Astrocyte (in vitro differentiated cells and primary cell): ENCODE measurements at regions not wholly inside any gene's neighbourhood (a gene's known extent, or its start where the extent isn't known, plus 50 kb on each side); places are given as distances from the start of the nearest gene placed in this dataset.

Experiments used
- DNase-seq: peaks from one replicate; pipeline ENCODE4 v3.0.0-alpha.2; 2010; ENCODE audit warnings: low read depth
- FAIRE-seq: peaks from 2 replicates; lab custom pipeline; 2011; peaks lifted over from hg19 to GRCh38; lab: Jason Lieb, UNC
- H2AFZ ChIP-seq: 2 replicates; pipeline ENCODE4 v1.6.0; 2012; ENCODE audit warnings: low read depth, low read length, inconsistent platforms
- H3K27ac ChIP-seq: 2 replicates; pipeline ENCODE4 v1.5.1; 2011; ENCODE audit warnings: low read depth, low read length, inconsistent platforms
- H3K27me3 ChIP-seq: 2 replicates; pipeline ENCODE4 v1.6.0; 2011; ENCODE audit warnings: low read length, inconsistent platforms; ENCODE audit not compliant: insufficient read depth
- H3K36me3 ChIP-seq: 2 replicates; pipeline ENCODE4 v1.5.1; 2011; ENCODE audit warnings: low read length, inconsistent platforms; ENCODE audit not compliant: insufficient read depth
- H3K4me1 ChIP-seq: 2 replicates; pipeline ENCODE4 v1.5.1; 2011; ENCODE audit warnings: low read length, inconsistent platforms; ENCODE audit not compliant: insufficient read depth
- H3K4me2 ChIP-seq: 2 replicates; pipeline ENCODE4 v1.6.0; 2012; ENCODE audit warnings: low read length, inconsistent platforms
- H3K4me3 ChIP-seq: 2 replicates; pipeline ENCODE4 v1.5.1; 2011; ENCODE audit warnings: low read depth, mild to moderate bottlenecking, low read length, inconsistent platforms; ENCODE audit not compliant: insufficient read depth
- H3K79me2 ChIP-seq: 2 replicates; pipeline ENCODE4 v1.6.0; 2012; ENCODE audit warnings: mild to moderate bottlenecking, low read length, inconsistent platforms; ENCODE audit not compliant: insufficient read depth
- H3K9ac ChIP-seq: 2 replicates; pipeline ENCODE4 v1.6.0; 2012; ENCODE audit warnings: mild to moderate bottlenecking, low read length, inconsistent platforms
- H3K9me3 ChIP-seq: 2 replicates; pipeline ENCODE4 v1.5.1; 2012; ENCODE audit warnings: low read depth, mild to moderate bottlenecking, low read length, inconsistent platforms; ENCODE audit not compliant: insufficient read depth
- H4K20me1 ChIP-seq: 2 replicates; pipeline ENCODE4 v1.6.0; 2012; ENCODE audit warnings: low read length, inconsistent platforms; ENCODE audit not compliant: insufficient read depth
- H3K27ac Mint-ChIP-seq: one replicate; pipeline ENCODE4 v1.8.0; 2021; ENCODE audit warnings: mild to moderate bottlenecking, mixed read lengths; ENCODE audit not compliant: unreplicated experiment
- H3K27me3 Mint-ChIP-seq: one replicate; pipeline ENCODE4 v1.8.0; 2021; ENCODE audit warnings: low read depth, mixed read lengths; ENCODE audit not compliant: unreplicated experiment
- H3K36me3 Mint-ChIP-seq: one replicate; pipeline ENCODE4 v1.8.0; 2021; ENCODE audit warnings: low read depth, mixed read lengths; ENCODE audit not compliant: unreplicated experiment
- H3K4me1 Mint-ChIP-seq: one replicate; pipeline ENCODE4 v1.8.0; 2021; ENCODE audit warnings: low read depth, mixed read lengths; ENCODE audit not compliant: unreplicated experiment
- H3K4me3 Mint-ChIP-seq: one replicate; pipeline ENCODE4 v1.8.0; 2021; ENCODE audit warnings: mild to moderate bottlenecking, moderate library complexity, mixed read lengths; ENCODE audit not compliant: unreplicated experiment
- H3K9me3 Mint-ChIP-seq: one replicate; pipeline ENCODE4 v1.8.0; 2021; ENCODE audit warnings: mild to moderate bottlenecking, mixed read lengths; ENCODE audit not compliant: unreplicated experiment
- CTCF ChIP-seq: IDR thresholded peaks from 2 replicates; pipeline ENCODE4 v1.5.1; 2011; ENCODE audit warnings: low read depth, mild to moderate bottlenecking, inconsistent platforms, low read length, moderate library complexity; ENCODE audit not compliant: insufficient read depth
- EZH2 ChIP-seq: IDR thresholded peaks from 2 replicates; pipeline ENCODE4 v1.6.1; 2012; ENCODE audit warnings: mild to moderate bottlenecking, low read length, inconsistent platforms; ENCODE audit not compliant: insufficient read depth

GRCh38 chr14:41073544-41073943 is 533.1 kb upstream of the LRFN5 start:
- H3K36me3 Mint-ChIP-seq: no peaks in the 10 kb centered on the region
- no peak overlapping the region for H3K4me3 Mint-ChIP-seq

GRCh38 chr14:41072776-41073175 is 533.9 kb upstream of the LRFN5 start:
- H3K27me3 ChIP-seq: no peaks in the 10 kb centered on the region
- H4K20me1 ChIP-seq: no peaks in the 10 kb centered on the region
- no peak overlapping the region for H2AFZ ChIP-seq
- Mint-ChIP-seq H3K4me1 (no peaks in the 10 kb centered on the region), H3K27ac (no peak overlapping the region), H3K36me3 (no peaks in the 10 kb centered on the region), H3K27me3 (no peaks in the 10 kb centered on the region), H3K9me3 (no peaks in the 10 kb centered on the region), H3K4me3 (no peak overlapping the region)
- H3K79me2 ChIP-seq: no peaks in the 10 kb centered on the region
- no peaks in the 10 kb centered on the region for H3K9me3 ChIP-seq
- H3K4me1 ChIP-seq: no peaks in the 10 kb centered on the region
- no peak overlapping the region for H3K27ac ChIP-seq
- no peak for DNase-seq
- TF ChIP-seq CTCF: no peak
- no peak for TF ChIP-seq EZH2
- no peak overlapping the region for H3K9ac ChIP-seq
- H3K4me2 ChIP-seq: no peak overlapping the region
- H3K4me3 ChIP-seq: no peak overlapping the region
- no peak for FAIRE-seq
- H3K36me3 ChIP-seq: no peaks in the 10 kb centered on the region

More at GRCh38 chr14:41073544-41073943, 533.1 kb upstream of the LRFN5 start:
- no peaks in the 10 kb centered on the region for H3K27me3 Mint-ChIP-seq
- H3K9me3 Mint-ChIP-seq: no peaks in the 10 kb centered on the region
- no peaks in the 10 kb centered on the region for H3K36me3 ChIP-seq
- TF ChIP-seq EZH2: no peak
- no peak for TF ChIP-seq CTCF
- H3K27me3 ChIP-seq: no peaks in the 10 kb centered on the region
- H3K9ac ChIP-seq: no peak overlapping the region
- H3K4me1 ChIP-seq: no peaks in the 10 kb centered on the region
- no peak overlapping the region for H3K27ac Mint-ChIP-seq
- DNase-seq (no peak), FAIRE-seq (no peak)
- no peaks in the 10 kb centered on the region for H3K79me2 ChIP-seq
- H4K20me1 ChIP-seq: no peaks in the 10 kb centered on the region
- H3K9me3 ChIP-seq: no peaks in the 10 kb centered on the region
- no peak overlapping the region for H2AFZ ChIP-seq
- no peak overlapping the region for H3K4me3 ChIP-seq
- no peak overlapping the region for H3K27ac ChIP-seq
- no peaks in the 10 kb centered on the region for H3K4me1 Mint-ChIP-seq
- no peak overlapping the region for H3K4me2 ChIP-seq

GRCh38 chr14:41071351-41071750 is 535.3 kb upstream of the LRFN5 start:
- no peaks in the 10 kb centered on the region for H4K20me1 ChIP-seq
- Mint-ChIP-seq H3K36me3 (no peaks in the 10 kb centered on the region), H3K27ac (no peak overlapping the region), H3K9me3 (no peaks in the 10 kb centered on the region), H3K4me1 (no peaks in the 10 kb centered on the region), H3K4me3 (no peak overlapping the region), H3K27me3 (no peaks in the 10 kb centered on the region)
- no peak for FAIRE-seq
- no peak overlapping the region for H3K4me2 ChIP-seq
- H3K27ac ChIP-seq: no peak overlapping the region
- TF ChIP-seq EZH2: no peak
- TF ChIP-seq CTCF: no peak
- no peaks in the 10 kb centered on the region for H3K79me2 ChIP-seq
- H3K9me3 ChIP-seq: no peaks in the 10 kb centered on the region
- no peak overlapping the region for H3K4me3 ChIP-seq
- no peaks in the 10 kb centered on the region for H3K4me1 ChIP-seq
- no peaks in the 10 kb centered on the region for H3K27me3 ChIP-seq
- H2AFZ ChIP-seq: no peak overlapping the region
- no peaks in the 10 kb centered on the region for H3K36me3 ChIP-seq
- H3K9ac ChIP-seq: no peak overlapping the region
- DNase-seq: no peak
